ENCODE measurements at regions not wholly inside any gene's neighbourhood (a gene's known extent, or its start where the extent isn't known, plus 50 kb on each side); places are given as distances from the start of the nearest gene placed in this dataset.

- Mint-ChIP-seq H3K4me1 (ENCODE audit: low read depth, unreplicated experiment) (peaks cover 15% of the 10 kb centered on the region), H3K27me3 (ENCODE audit: low read depth, unreplicated experiment) (no peaks in the 10 kb centered on the region)
Measured at GRCh38 chr9:88753691-88754367, 218.9 kb downstream of the NXNL2 start.

GRCh38 chr9:88754452-88754851, 219.5 kb downstream of the NXNL2 start:
- TF ChIP-seq CTCF (IDR thresholded peaks at IDR 0.05; ENCODE audit: insufficient read depth, low read depth, low read length), result no peak
- H3K36me3 Mint-ChIP-seq (ENCODE audit: low read depth, unreplicated experiment), result peaks cover 1% of the 10 kb centered on the region
- Histone ChIP-seq H2AFZ (ENCODE audit: low read depth, low read length) (no peak overlapping the region), H3K36me3 (ENCODE audit: insufficient read depth, low read length) (no peaks in the 10 kb centered on the region), H3K4me3 (ENCODE audit: insufficient read depth, low read depth, low read length) (no peak overlapping the region), H3K79me2 (ENCODE audit: insufficient read depth, low read length) (no peaks in the 10 kb centered on the region), H3K27me3 (ENCODE audit: insufficient read depth, low read length) (no peaks in the 10 kb centered on the region), H3K9ac (ENCODE audit: low read length) (no peak overlapping the region), H3K4me1 (ENCODE audit: insufficient read depth, low read length) (no peaks in the 10 kb centered on the region), H4K20me1 (ENCODE audit: insufficient read depth, low read length) (no peaks in the 10 kb centered on the region), H3K4me2 (ENCODE audit: low read length) (no peak overlapping the region), H3K9me3 (ENCODE audit: insufficient read depth, low read depth, low read length) (no peaks in the 10 kb centered on the region), H3K27ac (ENCODE audit: low read depth, low read length) (no peak overlapping the region)
- H3K4me1 Mint-ChIP-seq (ENCODE audit: low read depth, unreplicated experiment), result peaks cover 14% of the 10 kb centered on the region
- H3K9me3 Mint-ChIP-seq (ENCODE audit: unreplicated experiment), result no peaks in the 10 kb centered on the region
- no peak overlapping the region for H3K4me3 Mint-ChIP-seq (ENCODE audit: unreplicated experiment)
- DNase-seq (ENCODE audit: low read depth) (no peak), FAIRE-seq (no peak)
- no peaks in the 10 kb centered on the region for H3K27me3 Mint-ChIP-seq (ENCODE audit: low read depth, unreplicated experiment)
- no peak overlapping the region for H3K27ac Mint-ChIP-seq (ENCODE audit: unreplicated experiment)

More at GRCh38 chr9:88753691-88754367, 218.9 kb downstream of the NXNL2 start:
- Histone ChIP-seq H3K27ac (ENCODE audit: low read depth, low read length) (no peak overlapping the region), H3K4me2 (ENCODE audit: low read length) (no peak overlapping the region), H3K9ac (ENCODE audit: low read length) (no peak overlapping the region), H3K27me3 (ENCODE audit: insufficient read depth, low read length) (no peaks in the 10 kb centered on the region), H3K4me1 (ENCODE audit: insufficient read depth, low read length) (peaks cover 4% of the 10 kb centered on the region), H4K20me1 (ENCODE audit: insufficient read depth, low read length) (no peaks in the 10 kb centered on the region), H3K9me3 (ENCODE audit: insufficient read depth, low read depth, low read length) (no peaks in the 10 kb centered on the region), H3K79me2 (ENCODE audit: insufficient read depth, low read length) (no peaks in the 10 kb centered on the region), H2AFZ (ENCODE audit: low read depth, low read length) (no peak overlapping the region), H3K36me3 (ENCODE audit: insufficient read depth, low read length) (no peaks in the 10 kb centered on the region), H3K4me3 (ENCODE audit: insufficient read depth, low read depth, low read length) (no peak overlapping the region)
- H3K27ac Mint-ChIP-seq (ENCODE audit: unreplicated experiment), result no peak overlapping the region
- DNase-seq (ENCODE audit: low read depth), result no peak
- no peak for TF ChIP-seq EZH2 (IDR thresholded peaks at IDR 0.05; ENCODE audit: insufficient read depth, low read length)
- TF ChIP-seq CTCF (IDR thresholded peaks at IDR 0.05; ENCODE audit: insufficient read depth, low read depth, low read length), result no peak
- no peak for FAIRE-seq
- no peaks in the 10 kb centered on the region for H3K9me3 Mint-ChIP-seq (ENCODE audit: unreplicated experiment)
- H3K4me3 Mint-ChIP-seq (ENCODE audit: unreplicated experiment), result no peak overlapping the region
- peaks cover 1% of the 10 kb centered on the region for H3K36me3 Mint-ChIP-seq (ENCODE audit: low read depth, unreplicated experiment)

GRCh38 chr9:88754886-88755285, 219.9 kb downstream of the NXNL2 start:
- Histone ChIP-seq H3K4me1 (ENCODE audit: insufficient read depth, low read length) (no peaks in the 10 kb centered on the region), H3K79me2 (ENCODE audit: insufficient read depth, low read length) (no peaks in the 10 kb centered on the region), H4K20me1 (ENCODE audit: insufficient read depth, low read length) (no peaks in the 10 kb centered on the region), H3K27ac (ENCODE audit: low read depth, low read length) (no peak overlapping the region), H3K4me2 (ENCODE audit: low read length) (no peak overlapping the region), H3K36me3 (ENCODE audit: insufficient read depth, low read length) (no peaks in the 10 kb centered on the region), H2AFZ (ENCODE audit: low read depth, low read length) (no peak overlapping the region), H3K27me3 (ENCODE audit: insufficient read depth, low read length) (no peaks in the 10 kb centered on the region), H3K9ac (ENCODE audit: low read length) (no peak overlapping the region), H3K9me3 (ENCODE audit: insufficient read depth, low read depth, low read length) (no peaks in the 10 kb centered on the region), H3K4me3 (ENCODE audit: insufficient read depth, low read depth, low read length) (no peak overlapping the region)
- TF ChIP-seq CTCF (IDR thresholded peaks at IDR 0.05; ENCODE audit: insufficient read depth, low read depth, low read length) (no peak), EZH2 (IDR thresholded peaks at IDR 0.05; ENCODE audit: insufficient read depth, low read length) (no peak)
- Mint-ChIP-seq H3K4me3 (ENCODE audit: unreplicated experiment) (no peak overlapping the region), H3K27me3 (ENCODE audit: low read depth, unreplicated experiment) (no peaks in the 10 kb centered on the region), H3K27ac (ENCODE audit: unreplicated experiment) (no peak overlapping the region), H3K4me1 (ENCODE audit: low read depth, unreplicated experiment) (peaks cover 16% of the 10 kb centered on the region), H3K9me3 (ENCODE audit: unreplicated experiment) (no peaks in the 10 kb centered on the region), H3K36me3 (ENCODE audit: low read depth, unreplicated experiment) (peaks cover 1% of the 10 kb centered on the region)
- no peak for DNase-seq (ENCODE audit: low read depth)
- FAIRE-seq, result no peak

All from astrocyte (in vitro differentiated cells and primary cell).